Smooth muscle cell (in vitro differentiated cells): ENCODE measurements at regions not wholly inside any gene's neighbourhood (a gene's known extent, or its start where the extent isn't known, plus 50 kb on each side); places are given as distances from the start of the nearest gene placed in this dataset.
"Not testable (repeated sequence)": the region's sequence is repeated elsewhere in the genome, so short reads cannot be mapped to it uniquely, and the experiment has no call there.

ENCODE experiments used
- DNase-seq: peaks from one replicate; lab custom pipeline; 2025; ENCODE audit not compliant: unreplicated experiment; lab: John Stamatoyannopoulos, UW
- H2AFZ ChIP-seq: fragments of 200-600 bp; sonication (generic); 2 replicates; pipeline ENCODE4 v1.6.0; 2016; ENCODE audit warnings: antibody characterized with exemption, low read depth, mild to moderate bottlenecking
- H3F3A ChIP-seq: fragments of 200-600 bp; sonication (generic); 2 replicates; pipeline ENCODE4 v1.6.0; 2017; ENCODE audit warnings: antibody characterized with exemption, low read depth
- H3K27ac ChIP-seq: fragments of 200-600 bp; sonication (generic); 2 replicates; pipeline ENCODE4 v1.5.1; 2016; ENCODE audit warnings: low read depth, mild to moderate bottlenecking
- H3K27me3 ChIP-seq: fragments of 200-600 bp; sonication (generic); 2 replicates; pipeline ENCODE4 v1.6.1; 2016; ENCODE audit warnings: low read depth, mild to moderate bottlenecking
- H3K36me3 ChIP-seq: fragments of 200-600 bp; sonication (generic); 2 replicates; pipeline ENCODE4 v1.5.1; 2016; ENCODE audit warnings: low read depth
- H3K4me1 ChIP-seq: fragments of 200-600 bp; sonication (generic); 2 replicates; pipeline ENCODE4 v1.5.1; 2016; ENCODE audit warnings: low read depth
- H3K4me2 ChIP-seq: fragments of 200-600 bp; sonication (generic); 2 replicates; pipeline ENCODE4 v1.6.0; 2016; ENCODE audit warnings: mild to moderate bottlenecking
- H3K4me3 ChIP-seq: fragments of 200-600 bp; sonication (generic); 2 replicates; pipeline ENCODE4 v1.5.1; 2016; ENCODE audit warnings: mild to moderate bottlenecking
- H3K79me2 ChIP-seq: fragments of 200-600 bp; sonication (generic); 2 replicates; pipeline ENCODE4 v1.6.0; 2016; ENCODE audit warnings: low read depth, mild to moderate bottlenecking
- H3K9ac ChIP-seq: fragments of 200-600 bp; sonication (generic); 2 replicates; pipeline ENCODE4 v1.6.0; 2016; ENCODE audit warnings: low read depth
- H3K9me3 ChIP-seq: fragments of 200-600 bp; sonication (generic); replicated peaks from 2 replicates; pipeline ENCODE4 v1.5.1; 2016; ENCODE audit warnings: low read depth
- H4K20me1 ChIP-seq: fragments of 200-600 bp; sonication (generic); 2 replicates; pipeline ENCODE4 v1.6.0; 2016; ENCODE audit warnings: low read depth
- CTCF ChIP-seq: fragments of 200-600 bp; sonication (generic); IDR thresholded peaks from 2 replicates; pipeline ENCODE4 v1.5.1; 2017; ENCODE audit warnings: borderline replicate concordance, mild to moderate bottlenecking, antibody characterized with exemption; ENCODE audit not compliant: insufficient read depth, poor library complexity, severe bottlenecking
- WGBS: methylation state at CpG from one replicate; pipeline ENCODE4 v1.1.7; 2016; ENCODE audit warnings: low lambda C conversion rate; 5-methylcytosine and 5-hydroxymethylcytosine counted together

DNA sequence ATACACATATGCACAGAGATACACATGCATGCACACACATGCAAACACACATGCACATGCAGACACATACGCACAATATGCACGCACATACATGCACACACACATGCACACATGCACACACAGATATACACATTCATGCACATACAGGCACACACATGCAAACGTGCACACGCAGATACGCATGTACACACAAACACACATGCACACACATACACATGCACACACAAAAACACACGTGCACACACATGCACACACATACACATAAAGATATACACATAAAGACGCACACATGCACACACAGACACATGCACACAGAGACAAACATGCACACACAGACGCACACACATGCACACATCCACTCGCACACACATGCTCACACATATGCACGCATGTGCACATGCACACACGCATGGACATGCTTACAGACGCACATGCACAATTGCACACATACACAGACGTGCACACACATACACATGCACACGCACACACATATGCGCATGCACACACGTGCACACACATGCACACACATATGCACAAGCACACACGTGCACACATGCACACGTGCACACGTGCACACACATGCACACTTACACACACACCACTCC, 145.2 kb downstream of the ADRA2C start:
- Histone ChIP-seq H3K36me3 (no peaks in the 10 kb centered on the region), H3K4me3 (no peak overlapping the region), H3K27me3 (no peaks in the 10 kb centered on the region), H2AFZ (no peak overlapping the region), H3K79me2 (no peaks in the 10 kb centered on the region), H3K9ac (no peak overlapping the region), H3K4me1 (no peaks in the 10 kb centered on the region), H3K9me3 (no peaks in the 10 kb centered on the region), H3K27ac (no peak overlapping the region), H4K20me1 (no peaks in the 10 kb centered on the region), H3F3A (no peaks in the 10 kb centered on the region), H3K4me2 (no peak overlapping the region)
- no peak for TF ChIP-seq CTCF
- no peak for DNase-seq
- 83% methylated on average over 19 of the region's 19 CpGs for WGBS

- not testable (repeated sequence) for H3K4me1 ChIP-seq, H3K9ac ChIP-seq, H3K4me3 ChIP-seq, H3K9me3 ChIP-seq, H3F3A ChIP-seq, H3K27me3 ChIP-seq, H3K79me2 ChIP-seq, H4K20me1 ChIP-seq, H2AFZ ChIP-seq, DNase-seq, H3K27ac ChIP-seq, H3K36me3 ChIP-seq, H3K4me2 ChIP-seq
- WGBS: 91% methylated on average over 4 of the region's 4 CpGs
Observed at GRCh38 chr4:3914511-3914910, 148.3 kb downstream of the ADRA2C start.

DNA sequence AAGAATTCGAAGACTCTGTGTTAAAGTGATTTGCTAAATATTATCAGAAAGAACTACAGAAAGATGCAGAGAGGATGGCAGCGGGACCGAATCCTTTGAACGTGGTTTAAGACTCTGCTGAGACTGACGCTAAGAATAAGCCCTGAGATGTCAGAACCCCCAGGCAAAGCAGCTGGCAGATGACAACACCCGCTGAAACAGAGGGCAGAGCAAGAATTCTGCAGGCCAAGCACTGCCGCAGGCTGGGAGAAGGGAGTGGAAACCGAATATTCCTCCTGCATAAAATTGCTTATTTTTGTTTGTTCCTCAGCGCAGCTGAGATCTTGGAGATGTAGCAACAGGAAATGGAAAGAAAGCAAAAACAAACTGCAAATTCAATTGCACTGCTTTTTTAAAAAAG, 153.3 kb downstream of the ADRA2C start:
- not testable (repeated sequence) for H3K4me3 ChIP-seq, H2AFZ ChIP-seq, H3F3A ChIP-seq, H3K36me3 ChIP-seq, H3K79me2 ChIP-seq, H3K27me3 ChIP-seq, H4K20me1 ChIP-seq, H3K27ac ChIP-seq, DNase-seq, H3K9ac ChIP-seq, H3K9me3 ChIP-seq, H3K4me1 ChIP-seq
- peak overlapping the region; percentile 21 for H3K4me2 ChIP-seq
- WGBS: 41% methylated on average over 9 of the region's 9 CpGs

DNA sequence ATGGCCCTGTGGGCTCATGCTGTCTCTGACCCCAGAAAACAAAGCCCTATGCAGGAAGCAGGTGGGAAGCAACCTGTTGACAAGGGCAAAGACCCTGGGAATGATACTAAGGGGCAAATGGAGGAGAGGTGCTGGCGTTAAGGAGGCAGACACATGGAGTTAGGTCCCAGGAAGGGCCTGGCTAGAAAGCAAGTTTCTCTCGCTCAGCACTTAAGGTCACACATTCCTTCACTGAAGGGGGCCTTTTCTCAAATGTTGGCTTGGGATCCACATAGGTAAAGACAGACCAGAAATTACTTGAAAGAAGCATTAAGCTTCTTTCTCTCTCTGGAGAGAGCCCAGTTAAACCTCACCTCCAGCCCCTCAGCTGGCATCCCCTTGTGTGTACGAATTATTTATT, 155.7 kb downstream of the ADRA2C start:
- not testable (repeated sequence) for H3K36me3 ChIP-seq, H3K27me3 ChIP-seq, H3K9ac ChIP-seq, H3F3A ChIP-seq, H3K4me3 ChIP-seq, H4K20me1 ChIP-seq, H3K9me3 ChIP-seq, H3K27ac ChIP-seq, H3K4me2 ChIP-seq, DNase-seq, H2AFZ ChIP-seq, H3K4me1 ChIP-seq, H3K79me2 ChIP-seq
- WGBS: 96% methylated on average over 3 of the region's 3 CpGs

DNA sequence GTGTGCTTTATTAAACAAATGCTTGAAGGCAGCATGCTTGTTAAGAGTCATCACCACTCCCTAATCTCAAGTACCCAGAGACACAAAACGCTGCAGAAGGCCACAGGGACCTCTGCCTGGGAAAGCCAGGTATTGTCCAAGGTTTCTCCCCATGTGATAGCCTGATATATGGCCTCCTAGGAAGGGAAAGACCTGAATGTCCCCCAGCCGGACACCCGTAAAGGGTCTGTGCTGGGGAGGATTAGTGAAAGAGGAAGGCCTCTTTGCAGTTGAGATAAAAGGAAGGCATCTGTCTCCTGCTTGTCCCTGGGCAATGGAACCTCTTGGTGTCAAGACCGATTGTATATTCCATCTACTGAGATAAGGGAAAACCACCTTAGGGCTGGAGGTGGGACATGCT, 159.7 kb downstream of the ADRA2C start:
- WGBS: 18% methylated on average over 4 of the region's 4 CpGs
- not testable (repeated sequence) for H3F3A ChIP-seq, H2AFZ ChIP-seq, H3K79me2 ChIP-seq, H4K20me1 ChIP-seq, H3K4me1 ChIP-seq, H3K9me3 ChIP-seq, H3K4me3 ChIP-seq, H3K36me3 ChIP-seq, H3K4me2 ChIP-seq, DNase-seq, H3K27ac ChIP-seq, H3K9ac ChIP-seq
- peaks cover 15% of the 10 kb centered on the region for H3K27me3 ChIP-seq

- DNase-seq, H2AFZ ChIP-seq: not testable (repeated sequence)
- 44% methylated on average over 10 of the region's 10 CpGs for WGBS
Observed at GRCh38 chr4:3926271-3926670, 160.1 kb downstream of the ADRA2C start.

DNA sequence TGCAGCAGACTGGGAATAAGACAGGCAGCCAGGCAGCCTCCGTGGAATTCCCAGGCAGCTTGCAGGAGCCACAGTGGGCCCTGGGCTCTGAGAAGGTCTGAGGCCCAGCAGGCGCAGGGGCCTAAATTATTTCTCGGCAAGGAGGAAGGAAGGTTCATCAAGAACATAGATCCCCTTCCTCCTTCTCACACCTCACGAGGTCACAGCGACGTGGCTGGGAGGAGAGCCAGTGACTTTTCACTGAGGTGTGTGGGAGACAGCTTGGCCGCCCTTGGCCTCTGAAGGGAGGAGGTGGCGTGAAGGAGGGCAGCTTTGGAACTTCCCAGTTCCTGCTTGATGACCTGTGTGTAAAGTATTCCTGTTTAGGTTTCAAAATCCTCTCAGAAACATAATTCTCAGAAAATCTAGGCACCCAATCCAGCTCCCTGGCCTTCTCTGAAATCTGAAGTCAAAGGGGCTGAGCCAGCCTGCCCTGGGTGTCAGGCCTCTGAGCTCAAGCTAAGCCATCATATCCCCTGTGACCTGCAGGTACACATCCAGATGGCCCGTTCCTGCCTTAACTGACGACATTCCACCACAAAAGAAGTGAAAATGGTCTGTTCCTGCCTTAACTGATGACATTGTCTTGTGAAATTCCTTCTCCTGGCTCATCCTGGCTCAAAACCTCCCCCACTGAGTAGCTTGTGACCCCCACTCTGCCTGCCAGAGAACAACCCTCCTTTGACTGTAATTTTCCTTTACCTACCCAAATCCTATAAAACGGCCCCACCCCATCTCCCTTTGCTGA, 161.0 kb downstream of the ADRA2C start:
- not testable (repeated sequence) for H3K4me2 ChIP-seq, H3K4me1 ChIP-seq, H3K4me3 ChIP-seq, H2AFZ ChIP-seq, H3K36me3 ChIP-seq, H3K9me3 ChIP-seq, H3F3A ChIP-seq, H3K9ac ChIP-seq, DNase-seq, H3K27ac ChIP-seq, H3K79me2 ChIP-seq, H4K20me1 ChIP-seq
- 53% methylated on average over 11 of the region's 11 CpGs for WGBS
- peaks cover 15% of the 10 kb centered on the region for H3K27me3 ChIP-seq

More at GRCh38 chr4:3926271-3926670, 160.1 kb downstream of the ADRA2C start:
- not testable (repeated sequence) for H3K27ac ChIP-seq, H3K4me3 ChIP-seq, H3K36me3 ChIP-seq, H3K4me1 ChIP-seq, H3K9me3 ChIP-seq, H3K79me2 ChIP-seq, H3K4me2 ChIP-seq, H3F3A ChIP-seq, H4K20me1 ChIP-seq, H3K9ac ChIP-seq
- H3K27me3 ChIP-seq: peaks cover 15% of the 10 kb centered on the region

GRCh38 chr4:3929431-3929830, 163.2 kb downstream of the ADRA2C start:
- H3K36me3 ChIP-seq, H4K20me1 ChIP-seq, H3K4me2 ChIP-seq, H2AFZ ChIP-seq, H3K27ac ChIP-seq, H3K79me2 ChIP-seq, H3K4me1 ChIP-seq, H3K9ac ChIP-seq, H3F3A ChIP-seq, H3K9me3 ChIP-seq, DNase-seq, H3K4me3 ChIP-seq: not testable (repeated sequence)
- 62% methylated on average over 8 of the region's 8 CpGs for WGBS
- H3K27me3 ChIP-seq: peaks cover 15% of the 10 kb centered on the region
